ENCODE measurements at regions not wholly inside any gene's neighbourhood (a gene's known extent, or its start where the extent isn't known, plus 50 kb on each side); places are given as distances from the start of the nearest gene placed in this dataset.

- Histone ChIP-seq H3K4me3 (no peak overlapping the region), H3K79me2 (replicated peaks; ENCODE audit: insufficient read depth) (no peaks in the 10 kb centered on the region), H4K20me1 (replicated peaks; ENCODE audit: insufficient read depth) (no peaks in the 10 kb centered on the region), H2AFZ (no peak overlapping the region), H3K36me3 (ENCODE audit: insufficient read depth) (no peaks in the 10 kb centered on the region), H3K9me2 (ENCODE audit: insufficient read depth) (0 out of 2 replicates have a peak, but pooled peaks cover 6% of the 10 kb centered on the region), H3K4me2 (no peak overlapping the region), H3F3A (replicated peaks; ENCODE audit: low read depth) (no peaks in the 10 kb centered on the region), H3K27ac (ENCODE audit: low read depth) (no peak overlapping the region), H3K27me3 (ENCODE audit: insufficient read depth) (no peaks in the 10 kb centered on the region), H3K4me1 (ENCODE audit: insufficient read depth) (no peaks in the 10 kb centered on the region)
- TF ChIP-seq EZH2phosphoT487 (IDR thresholded peaks at IDR 0.05; ENCODE audit: unreplicated experiment): no peak
- no peak for TF ChIP-seq CREB1 (CRISPR knock-in tag; IDR thresholded peaks at IDR 0.05; ENCODE audit: low read depth)
- no peak for TF ChIP-seq ZNF331 (CRISPR knock-in tag; IDR thresholded peaks at IDR 0.05; ENCODE audit: low read depth)
- TF ChIP-seq POLR2AphosphoS5 (IDR thresholded peaks at IDR 0.05; ENCODE audit: low read depth): no peak
- no peak for TF ChIP-seq CTCF (conservative IDR thresholded peaks at IDR 0.05; ENCODE audit: low read depth in 2 of 2)
- no peak for TF ChIP-seq ZNF114 (CRISPR knock-in tag; IDR thresholded peaks at IDR 0.05)
- no peak for TF ChIP-seq REST (IDR thresholded peaks at IDR 0.05; ENCODE audit: unreplicated experiment)
- no peak for TF ChIP-seq EZH2 (IDR thresholded peaks at IDR 0.05; ENCODE audit: low read depth, unreplicated experiment)
- TF ChIP-seq ETS1 (IDR thresholded peaks at IDR 0.05): no peak
- TF ChIP-seq JUNB (IDR thresholded peaks at IDR 0.05; ENCODE audit: unreplicated experiment): no peak
- no peak for TF ChIP-seq STAT1 (IDR thresholded peaks at IDR 0.05; ENCODE audit: unreplicated experiment)
- no peak for TF ChIP-seq NANOG (IDR thresholded peaks at IDR 0.05; ENCODE audit: borderline replicate concordance)
- no peak for TF ChIP-seq ZNF462 (CRISPR knock-in tag; IDR thresholded peaks at IDR 0.05)
- Mint-ChIP-seq H3K27ac (no peak overlapping the region), H3K36me3 (ENCODE audit: low read depth) (no peaks in the 10 kb centered on the region; the same call in 2 of the 3 replicates), H3K27me3 (ENCODE audit: insufficient read depth, low read depth, poor library complexity) (peaks cover 16% of the 10 kb centered on the region), H3K4me1 (peaks cover 2% of the 10 kb centered on the region; the same call in 1 of the 3 replicates), H3K9me3 (no peaks in the 10 kb centered on the region), H3K4me3 (no peak overlapping the region)
- ATAC-seq (no peak), DNase-seq (ENCODE audit: low spot score) (no peak)
Observed at GRCh38 chr5:172505403-172505759, 51.1 kb upstream of the SH3PXD2B start.
